CD14-positive monocyte (primary cell): ENCODE measurements at regions not wholly inside any gene's neighbourhood (a gene's known extent, or its start where the extent isn't known, plus 50 kb on each side); places are given as distances from the start of the nearest gene placed in this dataset.

ENCODE experiments used
- DNase-seq, 3 donors: peaks; one replicate each; pipeline ENCODE4 v3.0.0-alpha.2; 2011 to 2022
- H2AFZ ChIP-seq: 2 replicates; pipeline ENCODE4 v1.6.0; 2012; ENCODE audit warnings: mild to moderate bottlenecking, low read depth, low read length, inconsistent platforms; ENCODE audit not compliant: insufficient read depth, poor library complexity, severe bottlenecking
- H3K27ac ChIP-seq, 2 donors: 1 replicate in 1 of 2; 2 replicates in 1 of 2; pipeline ENCODE4 v1.5.1; 2012 to 2013; ENCODE audit warnings: low read length in 2 of 2, control low read depth in 1 of 2, inconsistent platforms in 1 of 2, low read depth in 1 of 2, mild to moderate bottlenecking in 1 of 2
- H3K27me3 ChIP-seq, 2 donors: one replicate each; pipeline versions ENCODE4 v1.6.0 to v1.6.1; 2011 to 2013; ENCODE audit warnings: low read length in 2 of 2; ENCODE audit not compliant: control insufficient read depth in 2 of 2, insufficient read depth in 2 of 2
- H3K36me3 ChIP-seq, 2 donors: replicated peaks in 1 of 2; 1 replicate in 1 of 2; 2 replicates in 1 of 2; pipeline versions ENCODE4 v1.5.1 to v1.6.1; 2012 to 2013; ENCODE audit warnings: low read length in 2 of 2, control low read depth in 1 of 2, inconsistent platforms in 1 of 2, mild to moderate bottlenecking in 1 of 2; ENCODE audit not compliant: insufficient read depth in 2 of 2, control insufficient read depth in 1 of 2
- H3K4me1 ChIP-seq, 2 donors: 1 replicate in 1 of 2; 2 replicates in 1 of 2; pipeline versions ENCODE4 v1.5.1 to v1.6.1; 2012 to 2013; ENCODE audit warnings: low read length in 2 of 2, control low read depth in 1 of 2, inconsistent platforms in 1 of 2, mild to moderate bottlenecking in 1 of 2, moderate library complexity in 1 of 2; ENCODE audit not compliant: insufficient read depth in 2 of 2, control insufficient read depth in 1 of 2
- H3K4me2 ChIP-seq: replicated peaks from 2 replicates; pipeline ENCODE3; 2012; ENCODE audit warnings: low read length, moderate library complexity, mild to moderate bottlenecking; ENCODE audit not compliant: poor library complexity, severe bottlenecking; ENCODE audit errors: extremely low read depth
- H3K4me3 ChIP-seq, 3 experiments: fragments of 200-600 bp in 1 of 3; sonication (generic) in 1 of 3; replicated peaks in 1 of 3; 1 replicate in 2 of 3; 2 replicates in 1 of 3; pipeline ENCODE4 v1.5.1; 2011 to 2013; ENCODE audit warnings: low read length in 3 of 3, mild to moderate bottlenecking in 3 of 3, control low read depth in 2 of 3, low read depth in 2 of 3, inconsistent platforms in 1 of 3, moderate library complexity in 1 of 3
- H3K79me2 ChIP-seq: 2 replicates; pipeline ENCODE4 v1.6.0; 2012; ENCODE audit warnings: mild to moderate bottlenecking, control low read depth, inconsistent platforms, low read length, moderate library complexity; ENCODE audit not compliant: insufficient read depth
- H3K9ac ChIP-seq: 2 replicates; pipeline ENCODE4 v1.6.0; 2017; ENCODE audit warnings: low read length, mild to moderate bottlenecking; ENCODE audit not compliant: insufficient read depth, poor library complexity, severe bottlenecking
- H3K9me3 ChIP-seq, 2 donors: replicated peaks in 1 of 2; 1 replicate in 1 of 2; 2 replicates in 1 of 2; pipeline versions ENCODE4 v1.5.1 to v1.6.1; 2012 to 2013; ENCODE audit warnings: low read length in 2 of 2, control low read depth in 1 of 2; ENCODE audit not compliant: control insufficient read depth in 1 of 2, insufficient read depth in 1 of 2
- H4K20me1 ChIP-seq: 2 replicates; pipeline ENCODE4 v1.6.0; 2012; ENCODE audit warnings: mild to moderate bottlenecking, low read length, control low read depth, moderate library complexity; ENCODE audit not compliant: insufficient read depth
- H3K27ac Mint-ChIP-seq, 7 donors: one replicate each; pipeline ENCODE4 v1.8.0; 2020; ENCODE audit warnings: mild to moderate bottlenecking in 7 of 7, mixed read lengths in 7 of 7, moderate library complexity in 6 of 7, inconsistent platforms in 2 of 7
- H3K27me3 Mint-ChIP-seq, 3 donors: one replicate each; pipeline ENCODE4 v1.8.0; 2021 to 2022; ENCODE audit warnings: low read depth in 3 of 3, mild to moderate bottlenecking in 3 of 3, mixed read lengths in 3 of 3, moderate library complexity in 3 of 3, inconsistent platforms in 1 of 3
- H3K36me3 Mint-ChIP-seq, 2 donors: one replicate each; pipeline ENCODE4 v1.8.0; 2020; ENCODE audit warnings: mixed read lengths in 2 of 2, inconsistent platforms in 1 of 2, mild to moderate bottlenecking in 1 of 2
- H3K4me1 Mint-ChIP-seq: one replicate; pipeline ENCODE4 v1.8.0; 2020; ENCODE audit warnings: mild to moderate bottlenecking, mixed read lengths
- H3K4me3 Mint-ChIP-seq, 2 donors: one replicate each; pipeline ENCODE4 v1.8.0; 2020; ENCODE audit warnings: mild to moderate bottlenecking in 2 of 2, mixed read lengths in 2 of 2, moderate library complexity in 1 of 2
- H3K9me3 Mint-ChIP-seq, 7 donors: one replicate each; pipeline ENCODE4 v1.8.0; 2020 to 2022; ENCODE audit warnings: mixed read lengths in 7 of 7, mild to moderate bottlenecking in 6 of 7, moderate library complexity in 6 of 7, inconsistent platforms in 2 of 7
- CTCF ChIP-seq: fragments of 200-600 bp; IDR thresholded peaks from one replicate; pipeline ENCODE4 v1.8.0; 2022; ENCODE audit warnings: antibody characterized with exemption, mild to moderate bottlenecking
- WGBS: methylation state at CpG from one replicate; pipeline ENCODE4 v1.1.5; 2013; ENCODE audit warnings: missing lambda C conversion rate; ENCODE audit not compliant: insufficient coverage; 5-methylcytosine and 5-hydroxymethylcytosine counted together
- intact Hi-C, 2 donors: fragments of 100-400 bp; cut with micrococcal nuclease; formaldehyde crosslinking; loops; one replicate each; pipeline versions ENCODE4 v1.15.0 to v1.15.1; 2023

GRCh38 chr11:80028998-80029397, 588.2 kb upstream of the TENM4 start:
- Mint-ChIP-seq H3K27me3 (no peaks in the 10 kb centered on the region), H3K27ac (no peak overlapping the region), H3K4me3 (no peak overlapping the region), H3K4me1 (no peaks in the 10 kb centered on the region), H3K9me3 (peaks cover 0 to 2% (median 0%) of the 10 kb centered on the region in 7 donors), H3K36me3 (no peaks in the 10 kb centered on the region)
- H3K36me3 ChIP-seq, result no peaks in the 10 kb centered on the region
- no peak overlapping the region for H2AFZ ChIP-seq
- no peak for DNase-seq
- no peaks in the 10 kb centered on the region for H4K20me1 ChIP-seq
- WGBS, result no CpG with 5 or more reads among the region's 3 CpGs
- no peaks in the 10 kb centered on the region for H3K27me3 ChIP-seq
- H3K9me3 ChIP-seq, result no peaks in the 10 kb centered on the region
- intact Hi-C loops, result no loop called here
- no peaks in the 10 kb centered on the region for H3K79me2 ChIP-seq
- H3K4me2 ChIP-seq, result no peak overlapping the region
- no peak overlapping the region for H3K4me3 ChIP-seq
- H3K4me1 ChIP-seq, result no peaks in the 10 kb centered on the region
- H3K27ac ChIP-seq, result no peak overlapping the region
- TF ChIP-seq CTCF, result no peak
- no peak overlapping the region for H3K9ac ChIP-seq

- no peak for TF ChIP-seq CTCF
- Histone ChIP-seq H3K79me2 (no peaks in the 10 kb centered on the region), H3K4me3 (no peak overlapping the region), H3K36me3 (no peaks in the 10 kb centered on the region), H3K4me1 (no peaks in the 10 kb centered on the region), H3K9me3 (no peaks in the 10 kb centered on the region), H4K20me1 (no peaks in the 10 kb centered on the region), H3K9ac (no peak overlapping the region), H3K27ac (no peak overlapping the region), H3K27me3 (no peaks in the 10 kb centered on the region), H2AFZ (no peak overlapping the region), H3K4me2 (no peak overlapping the region)
- WGBS, result no CpG with 5 or more reads among the region's 4 CpGs
- no peak overlapping the region for H3K27ac Mint-ChIP-seq
- no peaks in the 10 kb centered on the region for H3K4me1 Mint-ChIP-seq
- no peaks in the 10 kb centered on the region for H3K36me3 Mint-ChIP-seq
- no peak overlapping the region for H3K4me3 Mint-ChIP-seq
- intact Hi-C loops, result no loop called here
- peaks cover 0 to 2% (median 0%) of the 10 kb centered on the region in 7 donors for H3K9me3 Mint-ChIP-seq
- no peaks in the 10 kb centered on the region for H3K27me3 Mint-ChIP-seq
- no peak for DNase-seq
Measured at GRCh38 chr11:80024119-80024518, 583.3 kb upstream of the TENM4 start.
